ENCODE measurements at regions not wholly inside any gene's neighbourhood (a gene's known extent, or its start where the extent isn't known, plus 50 kb on each side); places are given as distances from the start of the nearest gene placed in this dataset.

GRCh38 chr3:110646055-110646454 lies 425.6 kb upstream of the NECTIN3 start:
- Histone ChIP-seq H3K27me3 (ENCODE audit: control insufficient read depth in 1 of 2, insufficient read depth in 1 of 2, low read length in 2 of 2) (no peaks in the 10 kb centered on the region), H3K23ac (ENCODE audit: low read length in 2 of 2) (no peak overlapping the region), H3K79me1 (replicated peaks; ENCODE audit: low read length, poor library complexity, severe bottlenecking) (no peaks in the 10 kb centered on the region), H3K4ac (ENCODE audit: low read depth in 1 of 2, low read length in 2 of 2) (no peak overlapping the region), H3K9me3 (ENCODE audit: control insufficient read depth, low read length) (no peaks in the 10 kb centered on the region), H3K9ac (ENCODE audit: low read length) (no peak overlapping the region), H3K4me2 (ENCODE audit: low read length, poor library complexity, severe bottlenecking) (no peak overlapping the region), H3K4me3 (ENCODE audit: insufficient read depth in 1 of 2, low read depth in 1 of 2, low read length in 2 of 2) (no peak overlapping the region), H2BK15ac (ENCODE audit: low read depth, poor library complexity, severe bottlenecking) (no peak overlapping the region), H2BK5ac (ENCODE audit: low read depth, low read length, poor library complexity, severe bottlenecking) (no peak overlapping the region), H3K36me3 (ENCODE audit: control insufficient read depth in 1 of 2, insufficient read depth in 2 of 2, low read depth in 1 of 2, low read length in 2 of 2) (no peaks in the 10 kb centered on the region), H2BK12ac (ENCODE audit: low read length in 2 of 2) (no peak overlapping the region), H4K91ac (ENCODE audit: low read length) (no peak overlapping the region), H2AK5ac (ENCODE audit: low read length, severe bottlenecking) (no peak overlapping the region), H3K14ac (ENCODE audit: low read length in 2 of 2) (no peak overlapping the region), H3K4me1 (ENCODE audit: control insufficient read depth, insufficient read depth, low read depth, low read length) (no peaks in the 10 kb centered on the region), H2BK120ac (ENCODE audit: low read depth, low read length) (no peak overlapping the region), H3K18ac (ENCODE audit: low read depth in 1 of 2, low read length in 2 of 2) (no peak overlapping the region), H2AFZ (ENCODE audit: low read depth, low read length) (no peak overlapping the region), H4K8ac (ENCODE audit: low read length) (no peak overlapping the region), H3K27ac (ENCODE audit: low read length, poor library complexity, severe bottlenecking) (no peak overlapping the region)
- WGBS, result no CpG with 5 or more reads among the region's 1 CpG
- no peak for DNase-seq

DNA sequence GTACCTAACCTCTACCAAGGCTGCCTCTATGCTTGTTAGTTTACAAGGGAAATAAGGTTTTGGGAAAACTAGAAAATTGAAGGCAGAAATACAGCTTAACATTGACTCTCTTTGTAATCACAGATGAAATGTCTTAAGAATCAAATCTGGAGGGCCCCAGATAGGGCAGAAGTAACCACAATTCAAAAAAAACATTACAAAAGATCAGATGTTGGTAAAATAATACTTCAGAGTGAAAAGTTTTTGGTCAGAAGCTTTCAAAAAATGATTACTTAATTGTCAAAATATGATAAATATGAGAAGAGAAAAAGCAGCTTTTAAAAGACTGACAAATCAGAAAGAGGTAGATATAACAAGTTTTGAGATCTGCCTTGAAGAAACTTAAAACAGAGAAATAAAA lies 425.1 kb upstream of the NECTIN3 start:
- H2BK15ac ChIP-seq (ENCODE audit: low read depth, poor library complexity, severe bottlenecking), result no peak overlapping the region
- no peak overlapping the region for H3K14ac ChIP-seq (ENCODE audit: low read length in 2 of 2)
- H2BK12ac ChIP-seq (ENCODE audit: low read length in 2 of 2), result no peak overlapping the region
- no peaks in the 10 kb centered on the region for H3K4me1 ChIP-seq (ENCODE audit: control insufficient read depth, insufficient read depth, low read depth, low read length)
- no peak overlapping the region for H3K4ac ChIP-seq (ENCODE audit: low read depth in 1 of 2, low read length in 2 of 2)
- no peak overlapping the region for H3K23ac ChIP-seq (ENCODE audit: low read length in 2 of 2)
- H3K9ac ChIP-seq (ENCODE audit: low read length), result no peak overlapping the region
- no peak overlapping the region for H2AFZ ChIP-seq (ENCODE audit: low read depth, low read length)
- H3K9me3 ChIP-seq (ENCODE audit: control insufficient read depth, low read length), result no peaks in the 10 kb centered on the region
- no peaks in the 10 kb centered on the region for H3K27me3 ChIP-seq (ENCODE audit: control insufficient read depth in 1 of 2, insufficient read depth in 1 of 2, low read length in 2 of 2)
- H3K27ac ChIP-seq (ENCODE audit: low read length, poor library complexity, severe bottlenecking), result peak overlapping the region; percentile 14
- no peaks in the 10 kb centered on the region for H3K36me3 ChIP-seq (ENCODE audit: control insufficient read depth in 1 of 2, insufficient read depth in 2 of 2, low read depth in 1 of 2, low read length in 2 of 2)
- H4K91ac ChIP-seq (ENCODE audit: low read length), result no peak overlapping the region
- no peaks in the 10 kb centered on the region for H3K79me1 ChIP-seq (replicated peaks; ENCODE audit: low read length, poor library complexity, severe bottlenecking)
- H2BK5ac ChIP-seq (ENCODE audit: low read depth, low read length, poor library complexity, severe bottlenecking), result no peak overlapping the region
- H2AK5ac ChIP-seq (ENCODE audit: low read length, severe bottlenecking), result no peak overlapping the region
- H4K8ac ChIP-seq (ENCODE audit: low read length), result no peak overlapping the region
- H3K4me3 ChIP-seq (ENCODE audit: insufficient read depth in 1 of 2, low read depth in 1 of 2, low read length in 2 of 2), result no peak overlapping the region
- no peak overlapping the region for H3K4me2 ChIP-seq (ENCODE audit: low read length, poor library complexity, severe bottlenecking)
- H3K18ac ChIP-seq (ENCODE audit: low read depth in 1 of 2, low read length in 2 of 2), result no peak overlapping the region
- DNase-seq, result no peak
- H2BK120ac ChIP-seq (ENCODE audit: low read depth, low read length), result no peak overlapping the region

DNA sequence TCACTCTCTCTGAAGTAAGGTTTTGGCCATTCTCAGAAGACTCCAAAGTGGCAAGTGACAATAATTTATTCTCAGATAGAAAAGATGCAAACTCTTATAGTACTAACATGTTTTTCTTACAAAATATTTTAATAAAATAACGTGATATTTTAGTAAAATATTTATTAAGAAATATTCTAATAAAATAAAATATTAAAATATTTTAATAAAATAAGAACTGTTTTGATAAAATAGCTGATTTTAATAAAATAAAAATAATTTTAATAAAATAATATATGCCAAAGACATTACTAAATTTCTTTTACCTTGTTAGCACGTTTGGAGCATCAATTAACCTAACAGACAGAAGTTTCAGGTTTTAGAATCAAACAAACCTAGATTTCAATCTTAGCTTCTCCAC lies 424.0 kb upstream of the NECTIN3 start:
- Histone ChIP-seq H3K9ac (ENCODE audit: low read length) (no peak overlapping the region), H3K9me3 (ENCODE audit: control insufficient read depth, low read length) (no peaks in the 10 kb centered on the region), H2BK120ac (ENCODE audit: low read depth, low read length) (no peak overlapping the region), H3K18ac (ENCODE audit: low read depth in 1 of 2, low read length in 2 of 2) (no peak overlapping the region), H4K91ac (ENCODE audit: low read length) (no peak overlapping the region), H3K27me3 (ENCODE audit: control insufficient read depth in 1 of 2, insufficient read depth in 1 of 2, low read length in 2 of 2) (no peaks in the 10 kb centered on the region), H4K8ac (ENCODE audit: low read length) (no peak overlapping the region), H2BK5ac (ENCODE audit: low read depth, low read length, poor library complexity, severe bottlenecking) (no peak overlapping the region), H2BK12ac (ENCODE audit: low read length in 2 of 2) (no peak overlapping the region), H3K36me3 (ENCODE audit: control insufficient read depth in 1 of 2, insufficient read depth in 2 of 2, low read depth in 1 of 2, low read length in 2 of 2) (no peaks in the 10 kb centered on the region), H3K4me2 (ENCODE audit: low read length, poor library complexity, severe bottlenecking) (no peak overlapping the region), H3K4ac (ENCODE audit: low read depth in 1 of 2, low read length in 2 of 2) (no peak overlapping the region), H3K4me3 (ENCODE audit: insufficient read depth in 1 of 2, low read depth in 1 of 2, low read length in 2 of 2) (no peak overlapping the region), H2AFZ (ENCODE audit: low read depth, low read length) (no peak overlapping the region), H2AK5ac (ENCODE audit: low read length, severe bottlenecking) (no peak overlapping the region), H3K4me1 (ENCODE audit: control insufficient read depth, insufficient read depth, low read depth, low read length) (no peaks in the 10 kb centered on the region), H3K79me1 (replicated peaks; ENCODE audit: low read length, poor library complexity, severe bottlenecking) (no peaks in the 10 kb centered on the region), H3K27ac (ENCODE audit: low read length, poor library complexity, severe bottlenecking) (no peak overlapping the region), H3K14ac (ENCODE audit: low read length in 2 of 2) (no peak overlapping the region), H2BK15ac (ENCODE audit: low read depth, poor library complexity, severe bottlenecking) (no peak overlapping the region), H3K23ac (ENCODE audit: low read length in 2 of 2) (no peak overlapping the region)
- no peak for DNase-seq
- WGBS, result 0% methylated on average over 1 of the region's 2 CpGs

DNA sequence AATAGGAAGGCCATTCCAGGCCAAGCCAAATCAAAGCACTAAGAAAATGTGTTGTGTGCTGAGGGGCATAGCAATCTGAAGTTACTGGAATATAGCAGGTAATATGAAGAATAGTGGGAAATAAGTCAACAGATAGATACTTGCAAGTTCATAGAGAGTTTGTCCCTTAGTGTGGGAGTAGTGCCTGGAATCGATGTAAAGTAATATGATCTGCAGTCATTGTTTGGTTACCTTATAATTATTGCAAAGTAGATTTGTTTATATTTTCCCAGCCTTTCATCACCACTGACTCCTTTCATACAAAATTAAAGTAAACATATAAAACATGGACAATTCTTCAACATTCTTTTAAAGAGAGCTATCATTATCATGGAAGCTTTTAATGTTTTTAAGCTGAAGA lies 420.9 kb upstream of the NECTIN3 start:
- no peak overlapping the region for H3K14ac ChIP-seq (ENCODE audit: low read length in 2 of 2)
- no peak overlapping the region for H4K91ac ChIP-seq (ENCODE audit: low read length)
- H3K23ac ChIP-seq (ENCODE audit: low read length in 2 of 2), result no peak overlapping the region
- H3K4ac ChIP-seq (ENCODE audit: low read depth in 1 of 2, low read length in 2 of 2), result no peak overlapping the region
- no peak for DNase-seq
- H2BK5ac ChIP-seq (ENCODE audit: low read depth, low read length, poor library complexity, severe bottlenecking), result no peak overlapping the region
- H2BK15ac ChIP-seq (ENCODE audit: low read depth, poor library complexity, severe bottlenecking), result peak overlapping the region; percentile 69
- no peak overlapping the region for H3K4me3 ChIP-seq (ENCODE audit: insufficient read depth in 1 of 2, low read depth in 1 of 2, low read length in 2 of 2)
- no peak overlapping the region for H3K4me2 ChIP-seq (ENCODE audit: low read length, poor library complexity, severe bottlenecking)
- H3K27me3 ChIP-seq (ENCODE audit: control insufficient read depth in 1 of 2, insufficient read depth in 1 of 2, low read length in 2 of 2), result no peaks in the 10 kb centered on the region
- WGBS, result no CpG with 5 or more reads among the region's 1 CpG
- H3K27ac ChIP-seq (ENCODE audit: low read length, poor library complexity, severe bottlenecking), result no peak overlapping the region
- H2AFZ ChIP-seq (ENCODE audit: low read depth, low read length), result no peak overlapping the region
- no peaks in the 10 kb centered on the region for H3K79me1 ChIP-seq (replicated peaks; ENCODE audit: low read length, poor library complexity, severe bottlenecking)
- H3K4me1 ChIP-seq (ENCODE audit: control insufficient read depth, insufficient read depth, low read depth, low read length), result no peaks in the 10 kb centered on the region
- H2BK120ac ChIP-seq (ENCODE audit: low read depth, low read length), result no peak overlapping the region
- H3K36me3 ChIP-seq (ENCODE audit: control insufficient read depth in 1 of 2, insufficient read depth in 2 of 2, low read depth in 1 of 2, low read length in 2 of 2), result no peaks in the 10 kb centered on the region
- no peaks in the 10 kb centered on the region for H3K9me3 ChIP-seq (ENCODE audit: control insufficient read depth, low read length)
- H2AK5ac ChIP-seq (ENCODE audit: low read length, severe bottlenecking), result no peak overlapping the region
- no peak overlapping the region for H3K9ac ChIP-seq (ENCODE audit: low read length)
- no peak overlapping the region for H4K8ac ChIP-seq (ENCODE audit: low read length)
- no peak overlapping the region for H3K18ac ChIP-seq (ENCODE audit: low read depth in 1 of 2, low read length in 2 of 2)
- no peak overlapping the region for H2BK12ac ChIP-seq (ENCODE audit: low read length in 2 of 2)

Measured in mesenchymal stem cell (in vitro differentiated cells and primary cell).